Naive thymus-derived CD4-positive, alpha-beta T cell (primary cell): ENCODE measurements at regions not wholly inside any gene's neighbourhood (a gene's known extent, or its start where the extent isn't known, plus 50 kb on each side); places are given as distances from the start of the nearest gene placed in this dataset.
"Not testable (repeated sequence)": the region's sequence is repeated elsewhere in the genome, so short reads cannot be mapped to it uniquely, and the experiment has no call there.

Experiments
- ATAC-seq: fragments of 150-1000 bp; cut with Tn5 transposase; 2 replicates; pipeline ENCODE4 v1.10.0; 2021; ENCODE audit warnings: mild to moderate bottlenecking, moderate library complexity
- CTCF ChIA-PET: fragments of 350-600 bp; sonication (Branson Sonifier 250); formaldehyde crosslinking; loops from one replicate; lab custom pipeline; 2021; ENCODE audit warnings: antibody characterized with exemption; lab: Charles Lee
- POLR2A ChIA-PET: fragments of 350-600 bp; sonication (Branson Sonifier 250); formaldehyde crosslinking; loops from one replicate; lab custom pipeline; 2021; ENCODE audit warnings: antibody characterized with exemption, inconsistent platforms; lab: Charles Lee
- DNase-seq, 9 donors: peaks; one replicate each; pipeline versions ENCODE4 v3.0.0 to v3.0.0-alpha.2; 2020 to 2022; ENCODE audit warnings: mixed read lengths in 1 of 9
- H3K27ac ChIP-seq: one replicate; pipeline ENCODE4 v1.7.0; 2013; ENCODE audit warnings: mild to moderate bottlenecking, low read depth, low read length, moderate library complexity
- H3K27me3 ChIP-seq, 2 donors: one replicate each; pipeline ENCODE4 v1.7.0; 2013; ENCODE audit warnings: low read length in 2 of 2, mild to moderate bottlenecking in 2 of 2, moderate library complexity in 2 of 2; ENCODE audit not compliant: control insufficient read depth in 2 of 2, insufficient read depth in 2 of 2
- H3K36me3 ChIP-seq, 3 experiments: 1 replicate in 2 of 3; 2 replicates in 1 of 3; pipeline ENCODE4 v1.7.0; 2013; ENCODE audit warnings: low read length in 3 of 3, mild to moderate bottlenecking in 3 of 3, moderate library complexity in 1 of 3; ENCODE audit not compliant: insufficient read depth in 3 of 3, control insufficient read depth in 2 of 3
- H3K4me1 ChIP-seq, 2 donors: one replicate each; pipeline ENCODE4 v1.7.0; 2013; ENCODE audit warnings: low read length in 2 of 2, mild to moderate bottlenecking in 2 of 2, moderate library complexity in 1 of 2; ENCODE audit not compliant: control insufficient read depth in 2 of 2, insufficient read depth in 2 of 2
- H3K4me3 ChIP-seq: 2 replicates; pipeline ENCODE4 v1.7.0; 2013; ENCODE audit warnings: mild to moderate bottlenecking, low read length
- H3K9me3 ChIP-seq, 3 experiments: 1 replicate in 2 of 3; 2 replicates in 1 of 3; pipeline ENCODE4 v1.7.0; 2013; ENCODE audit warnings: low read length in 3 of 3; ENCODE audit not compliant: control insufficient read depth in 2 of 3
- H3K27ac Mint-ChIP-seq, 9 donors: one replicate each; pipeline ENCODE4 v1.8.0; 2020 to 2022; ENCODE audit warnings: mixed read lengths in 9 of 9, mild to moderate bottlenecking in 8 of 9, moderate library complexity in 5 of 9, inconsistent platforms in 2 of 9
- H3K27me3 Mint-ChIP-seq, 5 donors: one replicate each; pipeline ENCODE4 v1.8.0; 2021 to 2022; ENCODE audit warnings: mixed read lengths in 5 of 5, mild to moderate bottlenecking in 1 of 5
- H3K36me3 Mint-ChIP-seq, 5 donors: one replicate each; pipeline ENCODE4 v1.8.0; 2020 to 2022; ENCODE audit warnings: mixed read lengths in 5 of 5, mild to moderate bottlenecking in 3 of 5, inconsistent platforms in 1 of 5
- H3K4me1 Mint-ChIP-seq, 7 donors: one replicate each; pipeline ENCODE4 v1.8.0; 2020 to 2022; ENCODE audit warnings: mixed read lengths in 7 of 7, mild to moderate bottlenecking in 3 of 7, inconsistent platforms in 1 of 7
- H3K4me3 Mint-ChIP-seq, 10 donors: one replicate each; pipeline ENCODE4 v1.8.0; 2020 to 2022; ENCODE audit warnings: mild to moderate bottlenecking in 10 of 10, mixed read lengths in 10 of 10, moderate library complexity in 6 of 10, inconsistent platforms in 2 of 10
- H3K9me3 Mint-ChIP-seq, 11 donors: one replicate each; pipeline ENCODE4 v1.8.0; 2020 to 2022; ENCODE audit warnings: mixed read lengths in 11 of 11, mild to moderate bottlenecking in 4 of 11, inconsistent platforms in 1 of 11, moderate library complexity in 1 of 11
- intact Hi-C, 2 donors: fragments of 100-400 bp; cut with micrococcal nuclease; formaldehyde crosslinking; loops; one replicate each; pipeline ENCODE4 v1.15.1; 2023

- H3K27me3 Mint-ChIP-seq, intact Hi-C loops, ATAC-seq: not testable (repeated sequence)
Measured at GRCh38 chr2:13699939-13700338, 932.6 kb upstream of the LRATD1 start.

GRCh38 chr2:13711154-13711553, 921.4 kb upstream of the LRATD1 start:
- no peak overlapping the region for H3K4me3 ChIP-seq
- Mint-ChIP-seq H3K4me3 (no peak overlapping the region), H3K27ac (no peak overlapping the region), H3K27me3 (no peaks in the 10 kb centered on the region), H3K4me1 (no peaks in the 10 kb centered on the region), H3K36me3 (no peaks in the 10 kb centered on the region), H3K9me3 (peaks cover 0 to 8% (median 2%) of the 10 kb centered on the region in 11 donors)
- H3K9me3 ChIP-seq: no peaks in the 10 kb centered on the region
- ATAC-seq (no peak), DNase-seq (no peak)
- intact Hi-C loops: no loop called here
- no peaks in the 10 kb centered on the region for H3K36me3 ChIP-seq
- no peak overlapping the region for H3K27ac ChIP-seq
- no peaks in the 10 kb centered on the region for H3K27me3 ChIP-seq
- ChIA-PET CTCF (no interaction called here), POLR2A (no interaction called here)
- no peaks in the 10 kb centered on the region for H3K4me1 ChIP-seq

More at GRCh38 chr2:13699939-13700338, 932.6 kb upstream of the LRATD1 start:
- H3K4me3 Mint-ChIP-seq, H3K36me3 Mint-ChIP-seq, H3K4me1 Mint-ChIP-seq, H3K4me1 ChIP-seq, POLR2A ChIA-PET, DNase-seq, CTCF ChIA-PET, H3K27ac Mint-ChIP-seq, H3K27me3 ChIP-seq, H3K36me3 ChIP-seq, H3K27ac ChIP-seq, H3K9me3 Mint-ChIP-seq, H3K9me3 ChIP-seq, H3K4me3 ChIP-seq: not testable (repeated sequence)

GRCh38 chr2:13714466-13714865, 918.1 kb upstream of the LRATD1 start:
- no peaks in the 10 kb centered on the region for H3K36me3 Mint-ChIP-seq
- Histone ChIP-seq H3K9me3 (no peaks in the 10 kb centered on the region), H3K36me3 (no peaks in the 10 kb centered on the region), H3K27me3 (no peaks in the 10 kb centered on the region), H3K4me1 (no peaks in the 10 kb centered on the region), H3K4me3 (no peak overlapping the region), H3K27ac (no peak overlapping the region)
- intact Hi-C loops: no loop called here
- H3K4me1 Mint-ChIP-seq: peaks cover 0 to 1% (median 0%) of the 10 kb centered on the region in 7 donors
- DNase-seq (no peak), ATAC-seq (no peak)
- POLR2A ChIA-PET: no interaction called here
- H3K27me3 Mint-ChIP-seq: no peaks in the 10 kb centered on the region
- H3K4me3 Mint-ChIP-seq: no peak overlapping the region
- CTCF ChIA-PET: no interaction called here
- H3K9me3 Mint-ChIP-seq: peaks cover 0 to 4% (median 2%) of the 10 kb centered on the region in 11 donors
- no peak overlapping the region for H3K27ac Mint-ChIP-seq

GRCh38 chr2:13725945-13726344, 906.6 kb upstream of the LRATD1 start:
- DNase-seq: no peak
- Mint-ChIP-seq H3K27me3 (no peaks in the 10 kb centered on the region), H3K27ac (no peak overlapping the region), H3K36me3 (peaks cover 0 to 4% (median 0%) of the 10 kb centered on the region in 5 donors), H3K9me3 (peaks cover 0 to 32% (median 7%) of the 10 kb centered on the region in 11 donors), H3K4me1 (peaks cover 0 to 6% (median 0%) of the 10 kb centered on the region in 7 donors), H3K4me3 (no peak overlapping the region)
- H3K9me3 ChIP-seq: no peaks in the 10 kb centered on the region
- no peak overlapping the region for H3K4me3 ChIP-seq
- no peaks in the 10 kb centered on the region for H3K36me3 ChIP-seq
- intact Hi-C loops: no loop called here
- POLR2A ChIA-PET: no interaction called here
- H3K27me3 ChIP-seq: no peaks in the 10 kb centered on the region
- H3K27ac ChIP-seq: no peak overlapping the region
- H3K4me1 ChIP-seq: no peaks in the 10 kb centered on the region
- CTCF ChIA-PET: no interaction called here
- no peak for ATAC-seq

- Mint-ChIP-seq H3K27me3 (no peaks in the 10 kb centered on the region), H3K4me1 (no peaks in the 10 kb centered on the region), H3K27ac (no peak overlapping the region), H3K4me3 (no peak overlapping the region), H3K9me3 (peaks cover 6 to 57% (median 19%) of the 10 kb centered on the region in 11 donors), H3K36me3 (peaks cover 0 to 1% (median 0%) of the 10 kb centered on the region in 5 donors)
- Histone ChIP-seq H3K36me3 (no peaks in the 10 kb centered on the region), H3K27me3 (no peaks in the 10 kb centered on the region), H3K9me3 (peaks cover 0 to 10% (median 0%) of the 10 kb centered on the region in 3 experiments), H3K4me1 (no peaks in the 10 kb centered on the region), H3K27ac (no peak overlapping the region), H3K4me3 (no peak overlapping the region)
- DNase-seq (no peak), ATAC-seq (no peak)
- CTCF ChIA-PET: no interaction called here
- intact Hi-C loops: no loop called here
- POLR2A ChIA-PET: no interaction called here
Measured at GRCh38 chr2:13745330-13745729, 887.2 kb upstream of the LRATD1 start.

- POLR2A ChIA-PET: no interaction called here
- H3K36me3 Mint-ChIP-seq: no peaks in the 10 kb centered on the region
Measured at GRCh38 chr2:13751955-13752354, 880.6 kb upstream of the LRATD1 start.

GRCh38 chr2:13758412-13758811, 874.1 kb upstream of the LRATD1 start:
- Mint-ChIP-seq H3K9me3 (peaks cover 0 to 17% (median 2%) of the 10 kb centered on the region in 11 donors), H3K27ac (no peak overlapping the region), H3K36me3 (no peaks in the 10 kb centered on the region), H3K4me3 (no peak overlapping the region), H3K4me1 (no peaks in the 10 kb centered on the region), H3K27me3 (no peaks in the 10 kb centered on the region)
- ATAC-seq (no peak), DNase-seq (no peak)
- Histone ChIP-seq H3K9me3 (no peaks in the 10 kb centered on the region), H3K4me1 (no peaks in the 10 kb centered on the region), H3K27me3 (no peaks in the 10 kb centered on the region), H3K27ac (no peak overlapping the region), H3K4me3 (no peak overlapping the region), H3K36me3 (no peaks in the 10 kb centered on the region)
- POLR2A ChIA-PET: no interaction called here
- intact Hi-C loops: no loop called here
- CTCF ChIA-PET: no interaction called here

More at GRCh38 chr2:13751955-13752354, 880.6 kb upstream of the LRATD1 start:
- H3K27ac Mint-ChIP-seq: no peak overlapping the region
- Histone ChIP-seq H3K9me3 (no peaks in the 10 kb centered on the region), H3K27ac (no peak overlapping the region), H3K4me3 (no peak overlapping the region), H3K4me1 (no peaks in the 10 kb centered on the region), H3K36me3 (no peaks in the 10 kb centered on the region), H3K27me3 (no peaks in the 10 kb centered on the region)
- intact Hi-C loops: no loop called here
- H3K4me1 Mint-ChIP-seq: no peaks in the 10 kb centered on the region
- CTCF ChIA-PET: no interaction called here
- no peak overlapping the region for H3K4me3 Mint-ChIP-seq
- peaks cover 0 to 18% (median 7%) of the 10 kb centered on the region in 11 donors for H3K9me3 Mint-ChIP-seq
- DNase-seq: no peak
- no peak for ATAC-seq
- H3K27me3 Mint-ChIP-seq: no peaks in the 10 kb centered on the region
